ENCODE measurements at regions not wholly inside any gene's neighbourhood (a gene's known extent, or its start where the extent isn't known, plus 50 kb on each side); places are given as distances from the start of the nearest gene placed in this dataset.

GRCh38 chr7:155984609-155985405 is 172.5 kb upstream of the SHH start:
- no peak for DNase-seq

- no peak for DNase-seq
These were observed 171.8 kb upstream of the SHH start for GRCh38 chr7:155984028-155984580.

GRCh38 chr7:155983176-155983815 is 171.0 kb upstream of the SHH start:
- no peak for DNase-seq

- DNase-seq, result no peak
These were observed 169.4 kb upstream of the SHH start for GRCh38 chr7:155981703-155982102.

- no peak for DNase-seq
These were observed 168.6 kb upstream of the SHH start for GRCh38 chr7:155980841-155981240.

- no peak for DNase-seq
These were observed 167.7 kb upstream of the SHH start for GRCh38 chr7:155979994-155980393.

GRCh38 chr7:155979566-155979965 is 167.3 kb upstream of the SHH start:
- DNase-seq, result no peak

GRCh38 chr7:155975490-155975889 is 163.2 kb upstream of the SHH start:
- DNase-seq, result no peak

GRCh38 chr7:155974186-155974897 is 162.1 kb upstream of the SHH start:
- DNase-seq, result no peak

- no peak for DNase-seq
These were observed 161.3 kb upstream of the SHH start for GRCh38 chr7:155973451-155973997.

GRCh38 chr7:155972651-155973390 is 160.6 kb upstream of the SHH start:
- DNase-seq, result no peak

- no peak for DNase-seq
These were observed 160.0 kb upstream of the SHH start for GRCh38 chr7:155972247-155972646.

GRCh38 chr7:155971180-155971770 is 159.0 kb upstream of the SHH start:
- DNase-seq, result no peak

GRCh38 chr7:155969192-155969929 is 157.1 kb upstream of the SHH start:
- no peak for DNase-seq

- no peak for DNase-seq
These were observed 152.7 kb upstream of the SHH start for GRCh38 chr7:155965010-155965409.

- no peak for DNase-seq
These were observed 152.3 kb upstream of the SHH start for GRCh38 chr7:155964543-155964942.

- DNase-seq, result no peak
These were observed 151.5 kb upstream of the SHH start for GRCh38 chr7:155963771-155964195.

- DNase-seq, result no peak
These were observed 151.1 kb upstream of the SHH start for GRCh38 chr7:155963356-155963755.

- DNase-seq, result no peak
These were observed 150.7 kb upstream of the SHH start for GRCh38 chr7:155962968-155963300.

GRCh38 chr7:155962191-155962967 is 150.1 kb upstream of the SHH start:
- DNase-seq, result no peak

Data from NCI-H1436 treated with DMSO at 0.1 percent for 48 hours (cell line).